Stimulated activated naive B cell treated with anti-CD40 and anti-IgM and Interleukin-4, amounts not matched to agents 10 μg/mL and 1 μg/mL and 100 μg/mL, for 72 hours (primary cell): ENCODE measurements at regions not wholly inside any gene's neighbourhood (a gene's known extent, or its start where the extent isn't known, plus 50 kb on each side); places are given as distances from the start of the nearest gene placed in this dataset.
"Not testable (repeated sequence)": the region's sequence is repeated elsewhere in the genome, so short reads cannot be mapped to it uniquely, and the experiment has no call there.

Experiments used
- ATAC-seq, 2 donors: fragments of 150-1000 bp; cut with Tn5 transposase; replicated peaks; 2 replicates each; pipeline ENCODE4 v1.10.0; 2021; ENCODE audit warnings: moderate library complexity in 1 of 2
- DNase-seq: peaks from one replicate; pipeline ENCODE4 v3.0.0; 2021
- H3K27ac Mint-ChIP-seq: one replicate; pipeline ENCODE4 v1.8.0; 2022; ENCODE audit warnings: mild to moderate bottlenecking, mixed read lengths
- H3K27me3 Mint-ChIP-seq, 2 donors: one replicate each; pipeline ENCODE4 v1.8.0; 2022; ENCODE audit warnings: mixed read lengths in 2 of 2
- H3K36me3 Mint-ChIP-seq, 2 donors: one replicate each; pipeline ENCODE4 v1.8.0; 2022; ENCODE audit warnings: mixed read lengths in 2 of 2, mild to moderate bottlenecking in 1 of 2
- H3K4me1 Mint-ChIP-seq, 2 donors: one replicate each; pipeline ENCODE4 v1.8.0; 2022; ENCODE audit warnings: mixed read lengths in 2 of 2, mild to moderate bottlenecking in 1 of 2
- H3K4me3 Mint-ChIP-seq, 2 donors: one replicate each; pipeline ENCODE4 v1.8.0; 2022; ENCODE audit warnings: mild to moderate bottlenecking in 2 of 2, mixed read lengths in 2 of 2, moderate library complexity in 1 of 2
- H3K9me3 Mint-ChIP-seq, 2 donors: one replicate each; pipeline ENCODE4 v1.8.0; 2022; ENCODE audit warnings: mixed read lengths in 2 of 2, mild to moderate bottlenecking in 1 of 2

- H3K27ac Mint-ChIP-seq: no peak overlapping the region
- H3K9me3 Mint-ChIP-seq: peaks cover 0 to 6% of the 10 kb centered on the region in 2 donors
- no peak overlapping the region for H3K4me3 Mint-ChIP-seq
- DNase-seq (no peak), ATAC-seq (no peak)
- H3K27me3 Mint-ChIP-seq: peaks cover 6 to 13% of the 10 kb centered on the region in 2 donors
- H3K4me1 Mint-ChIP-seq: no peaks in the 10 kb centered on the region
- H3K36me3 Mint-ChIP-seq: no peaks in the 10 kb centered on the region
Observed at GRCh38 chr1:14350197-14350596, 248.3 kb upstream of the KAZN start.

DNA sequence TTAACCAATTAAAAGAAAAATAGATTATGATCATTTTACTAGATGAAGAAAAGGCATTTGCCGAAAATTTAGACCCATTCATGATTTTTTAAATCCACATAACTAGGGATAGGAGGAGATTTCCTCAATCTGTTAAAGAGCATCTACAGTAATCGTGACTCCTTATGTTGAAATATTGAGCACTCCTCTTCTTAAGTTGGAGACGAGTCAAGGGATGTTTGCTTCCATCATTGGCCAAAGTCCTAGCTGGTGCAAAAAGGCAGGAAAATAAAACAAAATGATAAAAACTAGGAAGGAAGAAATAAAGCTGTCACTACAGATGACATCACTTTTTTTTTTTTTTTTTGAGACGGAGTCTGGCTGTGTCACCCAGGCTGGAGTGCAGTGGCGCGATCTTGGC lies 245.6 kb upstream of the KAZN start:
- Mint-ChIP-seq H3K27me3 (peaks cover 6 to 7% of the 10 kb centered on the region in 2 donors), H3K4me3 (no peak overlapping the region), H3K4me1 (no peaks in the 10 kb centered on the region), H3K9me3 (peaks cover 0 to 19% of the 10 kb centered on the region in 2 donors), H3K36me3 (no peaks in the 10 kb centered on the region), H3K27ac (no peak overlapping the region)
- no peak for DNase-seq
- no peak for ATAC-seq

GRCh38 chr1:14361005-14361404 lies 237.5 kb upstream of the KAZN start:
- Mint-ChIP-seq H3K9me3 (peaks cover 0 to 15% of the 10 kb centered on the region in 2 donors), H3K27me3 (peaks cover 11 to 12% of the 10 kb centered on the region in 2 donors)
- not testable (repeated sequence) for H3K4me1 Mint-ChIP-seq, H3K36me3 Mint-ChIP-seq, H3K4me3 Mint-ChIP-seq, ATAC-seq, H3K27ac Mint-ChIP-seq, DNase-seq

GRCh38 chr1:14362331-14362730 lies 236.2 kb upstream of the KAZN start:
- Mint-ChIP-seq H3K27ac (no peak overlapping the region), H3K4me3 (no peak overlapping the region), H3K27me3 (peaks cover 11 to 12% of the 10 kb centered on the region in 2 donors), H3K36me3 (no peaks in the 10 kb centered on the region), H3K9me3 (peaks cover 0 to 8% of the 10 kb centered on the region in 2 donors), H3K4me1 (no peaks in the 10 kb centered on the region)
- DNase-seq (no peak), ATAC-seq (no peak)

GRCh38 chr1:14363036-14363590 lies 235.4 kb upstream of the KAZN start:
- Mint-ChIP-seq H3K4me3 (no peak overlapping the region), H3K36me3 (no peaks in the 10 kb centered on the region)

DNA sequence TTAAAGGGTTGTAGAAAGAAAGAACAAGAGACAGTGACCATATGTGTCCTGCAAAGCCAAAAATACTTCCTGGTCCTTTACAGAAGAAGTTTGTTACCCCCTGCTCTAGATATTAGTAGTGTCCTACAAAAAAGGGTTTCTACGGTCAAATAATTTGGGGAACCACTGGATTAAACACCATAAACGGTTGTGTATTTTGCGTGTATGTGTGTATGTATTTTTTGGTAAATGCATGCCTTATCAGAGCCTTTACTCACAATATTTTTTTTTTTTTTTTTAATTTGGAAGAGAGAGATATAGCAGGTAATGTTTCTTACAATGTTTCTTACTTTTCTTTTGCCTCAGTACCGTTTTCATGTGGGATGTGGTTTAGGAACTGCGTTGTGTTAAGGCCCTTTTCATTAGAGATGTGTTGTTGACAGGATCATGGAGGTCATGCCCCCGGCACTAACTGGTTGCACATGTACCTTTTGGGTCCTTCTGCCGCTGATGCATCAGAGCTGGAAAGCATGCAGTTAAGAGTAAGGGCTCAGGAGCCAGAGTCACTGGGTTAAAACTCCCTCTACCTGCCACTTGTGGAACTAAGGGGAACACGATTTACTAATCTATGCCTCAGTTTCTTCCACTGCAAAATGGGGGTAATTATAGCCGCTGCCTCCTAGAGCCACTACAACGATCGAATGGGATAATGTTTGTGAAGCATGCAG lies 234.6 kb upstream of the KAZN start:
- Mint-ChIP-seq H3K27ac (no peak overlapping the region), H3K9me3 (peaks cover 0 to 2% of the 10 kb centered on the region in 2 donors), H3K27me3 (peaks cover 6 to 11% of the 10 kb centered on the region in 2 donors), H3K4me3 (no peak overlapping the region), H3K36me3 (no peaks in the 10 kb centered on the region), H3K4me1 (no peaks in the 10 kb centered on the region)
- no peak for DNase-seq
- no peak for ATAC-seq

More at GRCh38 chr1:14363036-14363590, 235.4 kb upstream of the KAZN start:
- Mint-ChIP-seq H3K27ac (no peak overlapping the region), H3K4me1 (no peaks in the 10 kb centered on the region), H3K9me3 (peaks cover 0 to 6% of the 10 kb centered on the region in 2 donors), H3K27me3 (peaks cover 11 to 12% of the 10 kb centered on the region in 2 donors)
- no peak for ATAC-seq
- DNase-seq: no peak

GRCh38 chr1:14365301-14365988 lies 233.0 kb upstream of the KAZN start:
- ATAC-seq: no peak
- Mint-ChIP-seq H3K9me3 (peaks cover 0 to 2% of the 10 kb centered on the region in 2 donors), H3K27me3 (peaks cover 11 to 15% of the 10 kb centered on the region in 2 donors), H3K4me1 (no peaks in the 10 kb centered on the region), H3K36me3 (no peaks in the 10 kb centered on the region), H3K4me3 (no peak overlapping the region), H3K27ac (no peak overlapping the region)
- no peak for DNase-seq

DNA sequence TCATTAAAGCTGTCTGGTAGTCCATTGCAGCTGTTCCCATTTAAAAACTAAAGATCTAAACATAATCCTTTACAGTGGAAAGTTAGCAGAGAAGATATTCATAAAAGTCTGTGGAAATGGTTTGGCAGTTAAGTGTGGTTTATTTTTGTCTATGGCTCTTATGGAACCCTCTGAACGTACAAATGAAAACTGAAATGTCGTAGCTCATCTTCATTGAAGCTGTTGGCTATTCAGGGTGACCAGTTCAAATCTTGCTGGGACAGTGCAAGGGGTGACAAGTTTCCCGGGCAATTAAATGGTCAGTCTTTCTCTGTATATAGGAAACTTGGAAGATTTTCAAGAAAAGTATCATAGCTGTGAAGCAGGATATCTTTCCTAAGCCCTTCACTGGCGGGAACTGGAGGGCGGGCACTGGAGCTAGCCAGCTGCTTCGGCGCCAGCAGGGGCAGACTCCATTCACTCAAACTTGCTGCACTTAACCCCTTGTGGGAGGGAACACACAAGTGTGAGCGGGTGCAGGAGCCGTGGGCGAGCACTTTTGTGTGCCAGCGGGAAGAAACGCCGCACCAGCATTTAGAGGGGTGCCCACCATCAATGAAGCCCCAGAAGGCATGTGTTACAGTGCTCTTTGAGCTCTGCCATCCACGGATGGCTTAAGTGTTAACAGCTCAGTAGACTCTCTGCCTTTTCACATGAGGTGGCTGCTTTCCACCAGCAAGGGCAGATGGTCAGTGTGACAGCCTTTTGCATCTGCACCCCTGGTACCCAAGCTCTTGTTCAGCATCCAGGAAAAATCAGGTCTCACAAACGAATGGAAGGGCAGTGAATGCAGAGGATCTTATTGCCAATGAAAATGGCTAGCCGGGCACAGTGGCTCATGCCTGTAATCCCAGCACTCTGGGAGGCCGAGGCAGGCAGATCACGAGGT lies 232.1 kb upstream of the KAZN start:
- no peaks in the 10 kb centered on the region for H3K4me1 Mint-ChIP-seq
- H3K27ac Mint-ChIP-seq: no peak overlapping the region
- ATAC-seq: no peak
- peaks cover 8 to 15% of the 10 kb centered on the region in 2 donors for H3K27me3 Mint-ChIP-seq
- DNase-seq: no peak
- H3K9me3 Mint-ChIP-seq: peaks cover 0 to 2% of the 10 kb centered on the region in 2 donors
- H3K4me3 Mint-ChIP-seq: no peak overlapping the region
- H3K36me3 Mint-ChIP-seq: no peaks in the 10 kb centered on the region

DNA sequence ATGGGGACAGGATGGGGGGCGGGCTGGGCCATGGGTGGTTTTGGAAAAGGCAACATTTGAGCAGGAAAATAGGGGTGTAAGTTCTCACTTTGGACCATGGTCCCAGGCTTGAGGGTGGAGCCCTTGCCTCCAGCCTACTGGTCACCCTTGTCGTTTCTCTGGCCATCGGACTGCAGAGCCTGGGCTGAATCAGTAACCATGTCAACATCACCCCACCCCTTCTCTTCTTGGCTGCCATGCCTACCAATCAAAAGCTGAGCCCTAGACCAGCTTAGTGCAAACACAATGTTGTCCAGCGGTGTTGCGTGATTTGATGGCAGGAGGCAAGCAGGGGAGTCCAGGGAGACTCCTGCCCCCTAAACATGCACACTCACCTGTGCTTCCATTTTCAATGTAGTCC lies 231.0 kb upstream of the KAZN start:
- no peaks in the 10 kb centered on the region for H3K4me1 Mint-ChIP-seq
- H3K4me3 Mint-ChIP-seq: no peak overlapping the region
- H3K27ac Mint-ChIP-seq: no peak overlapping the region
- no peaks in the 10 kb centered on the region for H3K36me3 Mint-ChIP-seq
- H3K9me3 Mint-ChIP-seq: no peaks in the 10 kb centered on the region
- no peak for DNase-seq
- H3K27me3 Mint-ChIP-seq: peaks cover 5 to 8% of the 10 kb centered on the region in 2 donors
- no peak for ATAC-seq

DNA sequence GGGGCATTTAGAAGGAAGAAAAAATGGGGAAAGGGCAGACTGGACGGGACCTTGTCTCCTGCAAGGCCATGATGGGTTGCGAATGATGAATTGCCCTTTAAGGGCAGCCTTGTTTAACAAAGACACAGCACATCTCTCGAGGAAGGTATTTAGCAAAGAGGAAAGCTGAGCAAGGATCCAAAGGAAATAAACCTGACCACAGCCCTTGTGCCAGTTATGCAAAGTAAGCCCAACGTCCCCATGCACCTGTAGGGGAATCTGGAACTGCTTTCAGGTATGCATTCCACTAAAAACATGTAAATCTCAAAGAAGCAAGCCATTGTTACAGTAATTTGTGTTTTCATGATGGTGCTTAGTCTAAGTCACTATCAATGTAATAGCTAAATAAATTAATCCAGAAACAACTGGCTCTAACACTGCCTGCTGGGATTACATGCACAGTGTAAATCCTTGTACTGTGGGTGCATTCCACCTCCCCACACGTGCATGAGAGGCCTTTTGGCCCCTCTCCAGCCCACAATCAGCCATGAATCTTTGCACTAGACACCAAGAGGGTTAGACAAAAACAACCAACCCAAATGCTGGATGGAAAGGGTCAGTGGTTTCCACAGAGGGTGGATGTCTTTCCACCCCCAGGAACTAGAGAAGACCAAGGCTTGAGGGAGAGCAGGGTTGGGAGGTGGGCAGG lies 228.8 kb upstream of the KAZN start:
- Mint-ChIP-seq H3K9me3 (no peaks in the 10 kb centered on the region), H3K27ac (no peak overlapping the region), H3K4me3 (no peak overlapping the region), H3K4me1 (no peaks in the 10 kb centered on the region), H3K36me3 (no peaks in the 10 kb centered on the region), H3K27me3 (peaks cover 5 to 9% of the 10 kb centered on the region in 2 donors)
- DNase-seq: no peak
- no peak for ATAC-seq

DNA sequence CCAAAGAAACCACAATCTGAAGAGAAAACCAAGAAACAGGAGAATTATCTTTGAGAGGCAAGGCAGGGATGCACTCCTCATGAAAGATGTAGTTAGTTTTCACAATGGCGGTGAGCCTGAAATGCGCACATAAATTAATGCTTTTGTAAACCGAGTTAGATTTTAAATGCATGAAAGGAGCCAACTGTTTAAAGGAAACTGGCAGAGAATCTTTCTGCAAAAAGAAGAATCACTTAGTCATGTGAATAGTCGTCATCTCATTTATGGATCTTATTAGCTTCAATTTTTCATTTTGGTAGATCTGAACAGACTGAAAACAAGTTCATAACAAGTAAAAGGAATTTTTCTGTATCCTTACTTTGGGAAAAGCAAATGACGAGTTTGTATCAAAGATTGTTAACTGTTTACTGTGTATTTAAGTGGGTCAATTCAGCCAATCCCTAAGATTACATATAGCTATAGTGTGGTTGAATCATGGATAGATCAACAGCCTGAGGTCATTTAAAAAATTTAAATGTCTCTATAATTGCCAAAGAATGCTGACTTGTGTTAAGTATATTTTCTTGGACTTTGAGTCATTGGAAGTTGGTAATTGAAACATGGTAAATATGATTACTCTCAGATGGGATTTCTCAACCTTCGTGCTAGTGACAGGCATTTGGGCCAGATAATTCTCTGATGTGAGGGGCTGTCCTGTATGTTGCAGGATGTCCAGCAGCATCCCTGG lies 226.6 kb upstream of the KAZN start:
- Mint-ChIP-seq H3K4me3 (no peak overlapping the region), H3K4me1 (no peaks in the 10 kb centered on the region), H3K27me3 (peaks cover 5 to 7% of the 10 kb centered on the region in 2 donors), H3K36me3 (no peaks in the 10 kb centered on the region), H3K27ac (no peak overlapping the region), H3K9me3 (no peaks in the 10 kb centered on the region)
- no peak for ATAC-seq
- DNase-seq: no peak

DNA sequence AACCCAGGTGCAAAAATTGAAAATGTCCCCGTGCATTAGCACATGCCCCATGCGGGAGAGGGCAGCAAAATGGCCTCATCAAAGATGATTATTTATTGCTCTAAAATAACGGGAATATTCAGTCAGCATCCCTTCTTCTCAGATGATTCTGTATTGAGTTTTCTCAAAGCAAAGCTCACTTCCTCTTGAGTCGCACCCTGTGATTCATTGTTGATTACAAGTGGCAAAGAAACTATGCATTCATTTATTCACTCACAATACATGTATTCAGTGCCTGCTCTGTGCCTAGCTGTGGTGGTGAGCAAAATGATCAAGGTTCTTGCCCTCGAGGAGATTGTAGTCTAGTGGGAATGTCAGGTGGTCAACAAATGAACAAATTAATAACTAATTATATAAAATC lies 226.0 kb upstream of the KAZN start:
- Mint-ChIP-seq H3K27me3 (peaks cover 5 to 7% of the 10 kb centered on the region in 2 donors), H3K4me3 (no peak overlapping the region), H3K9me3 (no peaks in the 10 kb centered on the region), H3K4me1 (no peaks in the 10 kb centered on the region), H3K36me3 (no peaks in the 10 kb centered on the region), H3K27ac (no peak overlapping the region)
- DNase-seq (no peak), ATAC-seq (no peak)

DNA sequence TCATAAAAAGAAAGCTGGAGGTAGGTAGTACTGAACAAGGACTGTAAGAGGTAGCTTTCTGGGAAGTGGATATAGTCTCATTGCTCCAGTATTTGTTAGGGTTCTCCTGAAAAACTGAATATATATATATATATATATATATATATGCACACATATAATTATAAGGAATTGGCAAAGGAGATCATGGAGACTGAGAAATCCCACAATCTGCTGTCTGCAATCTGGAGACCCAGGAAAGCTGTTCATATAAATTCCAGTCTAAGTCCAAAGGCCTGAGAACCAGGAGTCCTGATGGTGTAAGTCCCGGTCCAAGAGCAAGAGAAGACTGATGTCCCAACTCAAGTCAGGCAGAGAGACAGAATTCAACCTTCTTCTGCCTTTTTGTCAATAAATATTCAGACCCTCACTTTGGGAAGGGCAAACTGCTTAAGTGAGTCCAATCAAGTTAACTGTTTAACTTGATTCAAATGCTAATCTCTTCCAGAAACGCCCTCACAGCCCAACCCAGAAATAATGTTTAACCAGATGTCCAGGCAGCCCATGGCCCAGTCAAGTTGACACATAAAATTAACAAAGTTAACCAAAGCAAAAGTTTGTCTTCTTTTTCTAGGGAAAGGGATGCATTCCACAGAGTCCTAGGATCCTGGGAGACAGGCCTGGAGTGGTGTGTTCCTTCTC lies 225.3 kb upstream of the KAZN start:
- H3K36me3 Mint-ChIP-seq: no peaks in the 10 kb centered on the region
- no peaks in the 10 kb centered on the region for H3K4me1 Mint-ChIP-seq
- H3K27me3 Mint-ChIP-seq: peaks cover 5 to 7% of the 10 kb centered on the region in 2 donors
- no peak overlapping the region for H3K4me3 Mint-ChIP-seq
- ATAC-seq (no peak), DNase-seq (no peak)
- no peaks in the 10 kb centered on the region for H3K9me3 Mint-ChIP-seq
- H3K27ac Mint-ChIP-seq: no peak overlapping the region
